Stimulated activated memory B cell treated with anti-CD40 and anti-IgM and Interleukin-4, amounts not matched to agents 10 μg/mL and 1 μg/mL and 100 μg/mL, for 72 hours (primary cell): ENCODE measurements at regions not wholly inside any gene's neighbourhood (a gene's known extent, or its start where the extent isn't known, plus 50 kb on each side); places are given as distances from the start of the nearest gene placed in this dataset.
"Not testable (repeated sequence)": the region's sequence is repeated elsewhere in the genome, so short reads cannot be mapped to it uniquely, and the experiment has no call there.

Source experiments
- ATAC-seq: fragments of 150-1000 bp; cut with Tn5 transposase; 2 replicates; pipeline ENCODE4 v1.10.0; 2021
- H3K27ac Mint-ChIP-seq: one replicate; pipeline ENCODE4 v1.8.0; 2022; ENCODE audit warnings: mild to moderate bottlenecking, mixed read lengths
- H3K27me3 Mint-ChIP-seq: one replicate; pipeline ENCODE4 v1.8.0; 2022; ENCODE audit warnings: mixed read lengths
- H3K36me3 Mint-ChIP-seq: one replicate; pipeline ENCODE4 v1.8.0; 2022; ENCODE audit warnings: mixed read lengths
- H3K4me1 Mint-ChIP-seq: one replicate; pipeline ENCODE4 v1.8.0; 2022; ENCODE audit warnings: mixed read lengths
- H3K4me3 Mint-ChIP-seq: one replicate; pipeline ENCODE4 v1.8.0; 2022; ENCODE audit warnings: mild to moderate bottlenecking, moderate library complexity, mixed read lengths
- H3K9me3 Mint-ChIP-seq: one replicate; pipeline ENCODE4 v1.8.0; 2022; ENCODE audit warnings: mixed read lengths

- Mint-ChIP-seq H3K4me1 (no peaks in the 10 kb centered on the region), H3K27me3 (no peaks in the 10 kb centered on the region), H3K27ac (no peak overlapping the region), H3K36me3 (no peaks in the 10 kb centered on the region), H3K9me3 (peaks cover 9% of the 10 kb centered on the region), H3K4me3 (no peak overlapping the region)
- no peak for ATAC-seq
Measured at GRCh38 chr18:4705894-4706293, 250.8 kb upstream of the DLGAP1 start.

- Mint-ChIP-seq H3K27me3 (no peaks in the 10 kb centered on the region), H3K4me3 (no peak overlapping the region), H3K4me1 (no peaks in the 10 kb centered on the region), H3K27ac (no peak overlapping the region), H3K9me3 (peaks cover 10% of the 10 kb centered on the region), H3K36me3 (no peaks in the 10 kb centered on the region)
- ATAC-seq = no peak
Measured at GRCh38 chr18:4704781-4705180, 249.7 kb upstream of the DLGAP1 start.

- Mint-ChIP-seq H3K27me3 (no peaks in the 10 kb centered on the region), H3K36me3 (no peaks in the 10 kb centered on the region), H3K27ac (no peak overlapping the region), H3K4me1 (no peaks in the 10 kb centered on the region), H3K4me3 (no peak overlapping the region), H3K9me3 (peaks cover 13% of the 10 kb centered on the region)
- no peak for ATAC-seq
Measured at GRCh38 chr18:4691836-4692235, 236.7 kb upstream of the DLGAP1 start.

GRCh38 chr18:4678685-4679084 lies 223.6 kb upstream of the DLGAP1 start:
- not testable (repeated sequence) for H3K9me3 Mint-ChIP-seq, H3K36me3 Mint-ChIP-seq, H3K4me3 Mint-ChIP-seq, H3K27me3 Mint-ChIP-seq, H3K4me1 Mint-ChIP-seq, ATAC-seq, H3K27ac Mint-ChIP-seq

- Mint-ChIP-seq H3K9me3 (peaks cover 3% of the 10 kb centered on the region), H3K27ac (no peak overlapping the region), H3K36me3 (no peaks in the 10 kb centered on the region), H3K4me3 (no peak overlapping the region), H3K4me1 (no peaks in the 10 kb centered on the region), H3K27me3 (no peaks in the 10 kb centered on the region)
- ATAC-seq = no peak
Measured at GRCh38 chr18:4677006-4677405, 221.9 kb upstream of the DLGAP1 start.

- Mint-ChIP-seq H3K9me3 (peaks cover 8% of the 10 kb centered on the region), H3K27ac (no peak overlapping the region), H3K36me3 (no peaks in the 10 kb centered on the region), H3K27me3 (no peaks in the 10 kb centered on the region), H3K4me3 (no peak overlapping the region), H3K4me1 (no peaks in the 10 kb centered on the region)
- ATAC-seq = no peak
Measured at GRCh38 chr18:4672162-4672561, 217.1 kb upstream of the DLGAP1 start.

- Mint-ChIP-seq H3K9me3 (peaks cover 6% of the 10 kb centered on the region), H3K4me3 (no peak overlapping the region), H3K27me3 (no peaks in the 10 kb centered on the region), H3K36me3 (no peaks in the 10 kb centered on the region), H3K27ac (no peak overlapping the region), H3K4me1 (no peaks in the 10 kb centered on the region)
- no peak for ATAC-seq
Measured at GRCh38 chr18:4658804-4659203, 203.7 kb upstream of the DLGAP1 start.

- no peaks in the 10 kb centered on the region for H3K27me3 Mint-ChIP-seq
- no peak for ATAC-seq
- H3K9me3 Mint-ChIP-seq = no peaks in the 10 kb centered on the region
- H3K36me3 Mint-ChIP-seq = no peaks in the 10 kb centered on the region
- no peaks in the 10 kb centered on the region for H3K4me1 Mint-ChIP-seq
- no peak overlapping the region for H3K4me3 Mint-ChIP-seq
- no peak overlapping the region for H3K27ac Mint-ChIP-seq
Measured at GRCh38 chr18:4653418-4653817, 198.3 kb upstream of the DLGAP1 start.

- Mint-ChIP-seq H3K9me3 (peaks cover 6% of the 10 kb centered on the region), H3K27ac (no peak overlapping the region), H3K4me1 (no peaks in the 10 kb centered on the region), H3K27me3 (no peaks in the 10 kb centered on the region), H3K4me3 (no peak overlapping the region), H3K36me3 (no peaks in the 10 kb centered on the region)
- ATAC-seq = no peak
Measured at GRCh38 chr18:4641771-4642368, 186.8 kb upstream of the DLGAP1 start.

GRCh38 chr18:4640349-4641012 lies 185.4 kb upstream of the DLGAP1 start:
- Mint-ChIP-seq H3K9me3 (peaks cover 3% of the 10 kb centered on the region), H3K4me1 (no peaks in the 10 kb centered on the region), H3K36me3 (no peaks in the 10 kb centered on the region), H3K4me3 (no peak overlapping the region), H3K27ac (no peak overlapping the region), H3K27me3 (no peaks in the 10 kb centered on the region)
- no peak for ATAC-seq

GRCh38 chr18:4639628-4640310 lies 184.7 kb upstream of the DLGAP1 start:
- H3K27me3 Mint-ChIP-seq = no peaks in the 10 kb centered on the region
- H3K4me1 Mint-ChIP-seq = no peaks in the 10 kb centered on the region
- no peak overlapping the region for H3K4me3 Mint-ChIP-seq
- H3K9me3 Mint-ChIP-seq = peaks cover 6% of the 10 kb centered on the region
- ATAC-seq = no peak
- no peaks in the 10 kb centered on the region for H3K36me3 Mint-ChIP-seq
- no peak overlapping the region for H3K27ac Mint-ChIP-seq

GRCh38 chr18:4638680-4639079 lies 183.6 kb upstream of the DLGAP1 start:
- no peak for ATAC-seq
- Mint-ChIP-seq H3K4me3 (no peak overlapping the region), H3K27me3 (no peaks in the 10 kb centered on the region), H3K36me3 (no peaks in the 10 kb centered on the region), H3K9me3 (peaks cover 6% of the 10 kb centered on the region), H3K4me1 (no peaks in the 10 kb centered on the region), H3K27ac (no peak overlapping the region)

- Mint-ChIP-seq H3K4me3 (no peak overlapping the region), H3K4me1 (no peaks in the 10 kb centered on the region), H3K9me3 (peaks cover 6% of the 10 kb centered on the region), H3K27me3 (no peaks in the 10 kb centered on the region), H3K27ac (no peak overlapping the region), H3K36me3 (no peaks in the 10 kb centered on the region)
- no peak for ATAC-seq
Measured at GRCh38 chr18:4637876-4638275, 182.8 kb upstream of the DLGAP1 start.

GRCh38 chr18:4636967-4637366 lies 181.9 kb upstream of the DLGAP1 start:
- Mint-ChIP-seq H3K27ac (no peak overlapping the region), H3K4me1 (no peaks in the 10 kb centered on the region), H3K36me3 (no peaks in the 10 kb centered on the region), H3K9me3 (peaks cover 6% of the 10 kb centered on the region), H3K4me3 (no peak overlapping the region), H3K27me3 (no peaks in the 10 kb centered on the region)
- ATAC-seq = no peak

GRCh38 chr18:4631239-4631638 lies 176.1 kb upstream of the DLGAP1 start:
- no peaks in the 10 kb centered on the region for H3K4me1 Mint-ChIP-seq
- H3K27ac Mint-ChIP-seq = no peak overlapping the region
- H3K27me3 Mint-ChIP-seq = no peaks in the 10 kb centered on the region
- H3K36me3 Mint-ChIP-seq = no peaks in the 10 kb centered on the region
- H3K4me3 Mint-ChIP-seq = no peak overlapping the region
- ATAC-seq = no peak
- H3K9me3 Mint-ChIP-seq = peaks cover 3% of the 10 kb centered on the region

GRCh38 chr18:4605212-4605611 lies 150.1 kb upstream of the DLGAP1 start:
- no peaks in the 10 kb centered on the region for H3K36me3 Mint-ChIP-seq
- ATAC-seq = no peak
- no peak overlapping the region for H3K27ac Mint-ChIP-seq
- H3K9me3 Mint-ChIP-seq = peaks cover 5% of the 10 kb centered on the region
- H3K4me3 Mint-ChIP-seq = no peak overlapping the region
- H3K4me1 Mint-ChIP-seq = no peaks in the 10 kb centered on the region
- H3K27me3 Mint-ChIP-seq = no peaks in the 10 kb centered on the region
